Upper lobe of left lung (tissue), 4 donors: ENCODE measurements at regions not wholly inside any gene's neighbourhood (a gene's known extent, or its start where the extent isn't known, plus 50 kb on each side); places are given as distances from the start of the nearest gene placed in this dataset.

ENCODE experiments used
- CTCF ChIP-seq, 6 experiments: fragments of 450-650 bp in 4 of 6; fragments of 200-600 bp in 2 of 6; sonication (generic) in 2 of 6; IDR thresholded peaks; one replicate each; pipeline ENCODE4 v1.5.1; 2016 to 2019; ENCODE audit warnings: antibody characterized with exemption in 6 of 6
- POLR2A ChIP-seq, 4 donors: fragments of 450-650 bp; IDR thresholded peaks; one replicate each; pipeline ENCODE4 v1.5.1; 2016 to 2017; ENCODE audit warnings: antibody characterized with exemption in 4 of 4, mild to moderate bottlenecking in 2 of 4

- TF ChIP-seq POLR2A (IDR thresholded peaks at IDR 0.05): no peak
- no peak for TF ChIP-seq CTCF (IDR thresholded peaks at IDR 0.05)
These were observed 849.7 kb downstream of the TBL1XR1 start for GRCh38 chr3:176347424-176348146.
